Activated gamma-delta T cell treated with anti-CD3 and anti-CD28 coated beads, Interleukin-2, amount 50 U/mL, for 16 hours (primary cell): ENCODE measurements at regions not wholly inside any gene's neighbourhood (a gene's known extent, or its start where the extent isn't known, plus 50 kb on each side); places are given as distances from the start of the nearest gene placed in this dataset.
"Not testable (repeated sequence)": the region's sequence is repeated elsewhere in the genome, so short reads cannot be mapped to it uniquely, and the experiment has no call there.

Source experiments
- DNase-seq: peaks from one replicate; pipeline ENCODE4 v3.0.0-alpha.2; 2020; ENCODE audit warnings: low read depth

GRCh38 chr9:135405145-135405464, 74.5 kb upstream of the PPP1R26 start:
- not testable (repeated sequence) for DNase-seq

- DNase-seq: no peak
These were observed 70.9 kb upstream of the PPP1R26 start for GRCh38 chr9:135408476-135409254.

GRCh38 chr9:135409286-135410200, 70.0 kb upstream of the PPP1R26 start:
- no peak for DNase-seq

DNA sequence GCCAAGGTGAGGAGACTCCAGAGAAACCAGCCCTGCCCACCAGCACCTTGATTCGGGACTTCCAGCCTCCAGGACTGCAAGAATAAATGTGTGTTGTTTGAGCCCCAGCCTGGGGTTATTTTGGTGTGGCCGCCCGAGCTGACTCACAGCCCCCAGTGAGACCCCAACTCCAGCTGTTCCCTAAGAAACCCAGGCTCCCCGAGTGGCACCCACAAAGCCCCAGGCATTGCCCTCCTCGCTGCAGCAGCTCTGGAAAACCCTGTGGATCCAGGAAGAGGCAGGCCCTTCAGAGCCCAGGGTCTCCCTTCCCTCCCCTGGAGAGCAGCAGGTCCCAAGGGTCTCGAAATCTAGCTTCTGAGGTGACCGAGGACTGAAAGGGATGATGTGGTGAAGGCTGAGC, 69.2 kb upstream of the PPP1R26 start:
- DNase-seq: no peak

DNA sequence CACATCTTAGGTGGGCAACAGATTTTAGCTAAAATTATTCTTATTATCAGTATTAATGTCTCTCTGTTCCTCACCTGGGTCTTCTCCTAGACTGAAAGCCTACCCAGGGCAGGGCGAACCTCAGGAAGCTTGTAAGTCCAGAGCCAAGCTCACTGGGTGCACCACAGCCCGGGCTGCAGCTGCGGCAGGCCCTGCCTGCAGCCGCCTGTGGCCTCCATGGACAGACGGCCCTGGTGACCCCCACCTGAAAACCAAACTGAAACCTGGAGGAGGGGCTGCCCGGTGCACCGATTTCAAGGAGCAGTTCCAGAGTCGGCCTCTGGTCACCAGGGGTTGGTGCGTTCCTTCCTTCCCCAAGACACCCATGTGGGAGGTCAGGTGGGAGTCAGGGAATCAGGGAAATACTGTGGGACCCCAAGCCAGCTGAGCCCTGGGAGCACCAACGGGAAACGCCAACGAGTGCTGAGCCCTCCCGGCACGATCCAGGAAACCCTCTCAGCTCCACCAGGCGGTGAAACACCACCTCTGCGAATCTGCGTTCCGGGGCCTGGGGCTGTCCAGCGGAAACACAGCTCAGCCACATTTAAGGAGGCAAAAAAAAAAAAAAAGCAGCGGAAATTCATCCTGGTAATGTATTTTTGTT, 68.6 kb upstream of the PPP1R26 start:
- DNase-seq: no peak

GRCh38 chr9:135411605-135412004, 68.0 kb upstream of the PPP1R26 start:
- not testable (repeated sequence) for DNase-seq

- peak; percentile 38 for DNase-seq
These were observed 67.1 kb upstream of the PPP1R26 start for GRCh38 chr9:135412315-135413085.

- no peak for DNase-seq
These were observed 66.6 kb upstream of the PPP1R26 start for GRCh38 chr9:135413086-135413375.

DNA sequence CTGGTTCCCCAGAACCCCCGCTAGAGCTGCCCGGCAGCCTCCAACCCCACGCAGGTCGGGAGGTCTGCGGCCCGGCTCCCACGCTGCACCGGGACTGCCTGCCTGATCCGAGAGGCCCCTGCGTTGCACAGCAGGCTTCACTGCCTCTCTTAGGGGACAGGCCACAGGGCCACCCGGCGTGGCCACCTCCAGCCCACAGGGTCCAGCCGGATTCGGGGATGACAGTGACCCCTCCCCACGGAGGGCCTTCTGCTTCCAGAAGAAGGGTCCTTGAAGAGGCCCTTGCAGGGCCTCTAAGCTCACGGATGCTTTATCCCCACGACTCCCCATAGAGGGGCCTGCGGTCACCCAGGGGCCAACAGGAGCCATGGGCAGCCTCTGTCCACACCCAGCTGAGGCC, 66.1 kb upstream of the PPP1R26 start:
- DNase-seq: no peak

- no peak for DNase-seq
These were observed 65.3 kb upstream of the PPP1R26 start for GRCh38 chr9:135414293-135414692.

- DNase-seq: no peak
These were observed 64.0 kb upstream of the PPP1R26 start for GRCh38 chr9:135415586-135415985.

GRCh38 chr9:135416664-135417290, 62.8 kb upstream of the PPP1R26 start:
- DNase-seq: no peak

GRCh38 chr9:135418161-135418560, 61.4 kb upstream of the PPP1R26 start:
- no peak for DNase-seq

GRCh38 chr9:135419106-135419505, 60.5 kb upstream of the PPP1R26 start:
- no peak for DNase-seq

GRCh38 chr9:135422341-135422944, 57.1 kb upstream of the PPP1R26 start:
- no peak for DNase-seq

GRCh38 chr9:135423725-135424124, 55.9 kb upstream of the PPP1R26 start:
- no peak for DNase-seq
